ENCODE measurements at regions not wholly inside any gene's neighbourhood (a gene's known extent, or its start where the extent isn't known, plus 50 kb on each side); places are given as distances from the start of the nearest gene placed in this dataset.

DNA sequence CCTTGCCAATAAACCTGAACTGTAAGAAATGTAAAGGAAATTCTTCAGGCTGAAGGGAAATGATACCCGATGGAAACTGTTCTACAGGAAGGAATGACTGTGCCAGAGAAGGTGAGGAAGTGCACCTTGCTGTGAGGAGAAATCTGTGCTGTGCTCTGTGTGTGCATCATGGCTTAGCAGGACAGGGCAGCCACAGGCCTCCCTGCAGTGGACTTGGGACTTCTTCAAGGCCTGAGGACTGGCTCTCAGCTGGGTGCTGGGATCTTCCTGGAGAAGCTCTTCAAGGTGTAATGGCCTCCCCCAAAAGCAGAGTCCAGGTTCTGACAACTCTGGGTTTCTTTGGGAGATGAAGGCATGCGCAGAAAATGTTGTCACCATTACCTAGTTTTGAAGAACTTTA is 145.1 kb downstream of the UQCRFS1 start:
- Histone ChIP-seq H3K9ac (ENCODE audit: low read depth in 1 of 3, low read length in 3 of 3) (no peak overlapping the region), H3K4me3 (ENCODE audit: low read length in 3 of 3) (no peak overlapping the region), H3K9me3 (ENCODE audit: control insufficient read depth in 3 of 3, low read length in 3 of 3) (no peaks in the 10 kb centered on the region), H3K27ac (ENCODE audit: low read depth, low read length) (no peak overlapping the region), H3K36me3 (ENCODE audit: control insufficient read depth in 3 of 3, insufficient read depth in 3 of 3, low read length in 3 of 3) (no peaks in the 10 kb centered on the region), H3K4me1 (ENCODE audit: control insufficient read depth in 3 of 3, insufficient read depth in 3 of 3, low read length in 3 of 3) (no peaks in the 10 kb centered on the region), H3K27me3 (ENCODE audit: control insufficient read depth in 3 of 3, insufficient read depth in 3 of 3, low read length in 3 of 3) (peaks cover 0 to 7% (median 0%) of the 10 kb centered on the region in 3 donors)

DNA sequence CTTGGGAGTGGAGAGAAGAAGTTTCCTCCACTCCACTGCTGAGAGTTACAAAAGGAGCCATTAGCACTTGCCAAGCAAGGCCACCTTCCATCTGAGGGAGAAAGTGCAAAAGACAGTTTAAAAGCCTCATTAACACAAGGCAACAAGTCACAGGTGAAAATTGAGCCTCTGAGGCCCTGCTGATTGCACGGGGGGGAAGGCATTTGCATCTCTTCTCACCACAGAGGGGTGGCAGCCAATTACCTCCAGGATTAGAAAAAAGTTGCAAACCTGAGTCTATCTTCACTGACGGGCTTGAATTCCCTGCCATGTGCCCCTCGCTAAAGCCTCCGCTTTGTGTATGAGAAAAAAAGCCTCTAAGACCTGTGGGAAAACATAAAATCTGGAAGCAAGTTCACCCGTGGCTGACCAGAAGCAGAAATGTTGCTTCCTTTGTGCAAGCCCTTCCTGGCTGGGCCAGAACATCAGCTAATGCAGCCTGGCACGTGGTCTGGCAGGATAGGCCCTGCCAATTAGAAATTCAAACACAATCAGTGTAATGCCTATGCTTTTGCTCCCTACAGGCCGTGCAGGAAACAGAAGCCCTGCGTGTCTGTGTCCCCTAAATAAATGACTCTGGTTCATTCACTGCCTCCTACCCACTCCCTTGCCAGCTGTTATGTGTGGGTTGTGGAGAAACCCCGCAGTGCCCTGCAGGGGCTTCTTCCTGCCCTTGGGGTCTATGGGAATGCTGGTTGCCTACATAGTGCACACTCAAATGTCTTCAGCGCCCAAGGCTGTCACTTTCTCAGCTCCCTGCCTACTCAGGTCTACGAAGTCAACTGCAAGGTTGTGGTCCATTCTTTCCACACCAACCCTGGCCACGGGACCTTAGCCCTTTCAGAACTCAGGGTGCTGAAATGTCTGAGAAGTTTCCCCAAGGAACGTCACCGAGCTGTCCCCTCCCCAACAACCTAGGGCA is 150.2 kb downstream of the UQCRFS1 start:
- H3K27me3 ChIP-seq (ENCODE audit: control insufficient read depth in 3 of 3, insufficient read depth in 3 of 3, low read length in 3 of 3), result peaks cover 0 to 8% (median 7%) of the 10 kb centered on the region in 3 donors
- H3K27ac ChIP-seq (ENCODE audit: low read depth, low read length), result no peak overlapping the region
- no peaks in the 10 kb centered on the region for H3K4me1 ChIP-seq (ENCODE audit: control insufficient read depth in 3 of 3, insufficient read depth in 3 of 3, low read length in 3 of 3)
- H3K36me3 ChIP-seq (ENCODE audit: control insufficient read depth in 3 of 3, insufficient read depth in 3 of 3, low read length in 3 of 3), result no peaks in the 10 kb centered on the region
- no peak overlapping the region for H3K4me3 ChIP-seq (ENCODE audit: low read length in 3 of 3)
- H3K9me3 ChIP-seq (ENCODE audit: control insufficient read depth in 3 of 3, low read length in 3 of 3), result no peaks in the 10 kb centered on the region
- no peak overlapping the region for H3K9ac ChIP-seq (ENCODE audit: low read depth in 1 of 3, low read length in 3 of 3)

DNA sequence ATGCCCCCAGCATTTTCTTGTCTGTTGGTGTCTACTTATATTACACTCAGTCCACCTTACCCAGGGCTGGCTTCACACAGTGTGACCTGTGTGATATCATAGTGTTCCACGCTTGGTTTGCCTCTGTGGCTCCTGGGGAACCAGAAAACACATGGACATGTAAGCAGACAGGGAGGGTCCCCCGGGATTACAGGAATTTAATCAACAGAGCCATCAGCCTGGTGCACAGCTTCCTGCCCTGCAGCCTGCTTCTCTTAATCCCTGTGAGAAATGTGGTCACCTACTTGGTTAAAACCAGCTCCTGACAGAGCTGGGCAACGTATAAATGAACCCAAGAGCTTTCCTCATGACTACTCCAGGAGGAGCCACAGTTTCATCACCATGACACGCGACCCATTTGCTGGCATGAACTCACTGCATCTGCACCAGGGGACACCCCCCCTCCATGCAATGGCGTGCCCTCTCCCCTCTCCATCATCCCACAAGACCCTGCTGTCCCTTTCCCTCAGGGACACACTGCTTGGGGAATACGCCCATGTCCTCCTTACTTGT is 152.1 kb downstream of the UQCRFS1 start:
- H3K36me3 ChIP-seq (ENCODE audit: control insufficient read depth in 3 of 3, insufficient read depth in 3 of 3, low read length in 3 of 3), result no peaks in the 10 kb centered on the region
- H3K4me1 ChIP-seq (ENCODE audit: control insufficient read depth in 3 of 3, insufficient read depth in 3 of 3, low read length in 3 of 3), result no peaks in the 10 kb centered on the region
- no peak overlapping the region for H3K9ac ChIP-seq (ENCODE audit: low read depth in 1 of 3, low read length in 3 of 3)
- H3K9me3 ChIP-seq (ENCODE audit: control insufficient read depth in 3 of 3, low read length in 3 of 3), result no peaks in the 10 kb centered on the region
- H3K4me3 ChIP-seq (ENCODE audit: low read length in 3 of 3), result no peak overlapping the region
- peaks cover 0 to 8% (median 7%) of the 10 kb centered on the region in 3 donors for H3K27me3 ChIP-seq (ENCODE audit: control insufficient read depth in 3 of 3, insufficient read depth in 3 of 3, low read length in 3 of 3)
- no peak overlapping the region for H3K27ac ChIP-seq (ENCODE audit: low read depth, low read length)

DNA sequence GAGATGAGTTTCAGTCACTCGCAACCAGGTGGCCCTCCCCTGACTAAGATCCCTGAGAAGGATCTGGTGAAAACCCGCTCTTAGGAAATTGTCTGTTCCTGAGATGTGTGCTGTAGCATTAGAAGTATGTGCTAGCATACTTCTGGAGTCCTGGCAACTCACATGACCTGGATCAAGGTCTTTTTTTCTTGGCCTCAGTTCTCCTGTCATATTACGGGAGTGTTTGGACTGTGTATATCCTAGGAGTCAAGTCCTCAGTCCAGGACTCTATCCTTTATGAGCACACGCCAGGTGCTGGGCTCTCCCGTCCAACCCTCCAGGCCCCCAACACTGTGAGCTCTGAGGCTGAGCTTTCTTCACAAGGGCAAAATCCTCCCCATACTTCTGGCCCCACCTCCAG is 156.4 kb downstream of the UQCRFS1 start:
- Histone ChIP-seq H3K27ac (ENCODE audit: low read depth, low read length) (no peak overlapping the region), H3K36me3 (ENCODE audit: control insufficient read depth in 3 of 3, insufficient read depth in 3 of 3, low read length in 3 of 3) (no peaks in the 10 kb centered on the region), H3K9me3 (ENCODE audit: control insufficient read depth in 3 of 3, low read length in 3 of 3) (no peaks in the 10 kb centered on the region), H3K4me3 (ENCODE audit: low read length in 3 of 3) (no peak overlapping the region), H3K9ac (ENCODE audit: low read depth in 1 of 3, low read length in 3 of 3) (no peak overlapping the region), H3K4me1 (ENCODE audit: control insufficient read depth in 3 of 3, insufficient read depth in 3 of 3, low read length in 3 of 3) (no peaks in the 10 kb centered on the region), H3K27me3 (ENCODE audit: control insufficient read depth in 3 of 3, insufficient read depth in 3 of 3, low read length in 3 of 3) (peaks cover 0 to 8% (median 0%) of the 10 kb centered on the region in 3 donors)

DNA sequence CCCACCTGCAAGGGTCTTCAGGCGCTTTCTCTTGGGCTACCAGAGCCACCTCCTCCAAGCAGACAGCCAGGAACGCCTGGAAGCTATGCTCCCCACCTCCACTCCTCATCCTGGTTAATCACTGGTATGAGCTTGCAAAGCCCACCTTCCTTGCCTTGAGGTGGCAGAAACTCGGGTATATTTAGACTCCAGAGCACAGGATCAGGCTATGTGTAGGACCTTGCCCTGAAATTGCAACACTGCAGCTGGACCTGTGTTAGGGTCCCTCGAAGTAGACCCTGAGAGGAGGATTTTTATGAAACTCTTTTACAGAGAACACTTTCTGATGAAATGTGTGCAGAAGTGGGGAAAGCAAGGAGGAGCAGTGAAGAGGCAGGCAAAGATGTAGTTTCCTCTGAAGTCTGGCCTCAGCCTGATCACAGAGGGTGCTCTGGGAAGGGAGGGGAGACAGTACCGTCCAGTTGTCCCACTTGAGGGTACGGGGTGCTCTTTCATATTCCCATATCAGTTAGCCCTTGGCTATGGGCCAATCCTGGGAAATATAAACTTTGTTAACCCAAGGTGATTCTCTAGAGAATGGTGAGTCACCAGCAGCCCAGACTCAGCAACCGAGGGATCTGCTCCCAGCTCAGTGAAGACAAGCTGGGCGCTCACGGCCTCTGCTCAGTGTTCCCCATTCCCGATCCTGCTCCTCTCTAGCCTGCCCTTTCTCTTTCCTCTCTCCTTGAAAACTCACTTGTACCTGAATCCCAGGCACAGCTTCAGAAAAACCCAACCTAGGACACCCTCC is 157.9 kb downstream of the UQCRFS1 start:
- no peak overlapping the region for H3K4me3 ChIP-seq (ENCODE audit: low read length in 3 of 3)
- peaks cover 0 to 5% (median 2%) of the 10 kb centered on the region in 3 donors for H3K27me3 ChIP-seq (ENCODE audit: control insufficient read depth in 3 of 3, insufficient read depth in 3 of 3, low read length in 3 of 3)
- H3K36me3 ChIP-seq (ENCODE audit: control insufficient read depth in 3 of 3, insufficient read depth in 3 of 3, low read length in 3 of 3), result no peaks in the 10 kb centered on the region
- no peaks in the 10 kb centered on the region for H3K9me3 ChIP-seq (ENCODE audit: control insufficient read depth in 3 of 3, low read length in 3 of 3)
- no peaks in the 10 kb centered on the region for H3K4me1 ChIP-seq (ENCODE audit: control insufficient read depth in 3 of 3, insufficient read depth in 3 of 3, low read length in 3 of 3)
- no peak overlapping the region for H3K27ac ChIP-seq (ENCODE audit: low read depth, low read length)
- no peak overlapping the region for H3K9ac ChIP-seq (ENCODE audit: low read depth in 1 of 3, low read length in 3 of 3)

DNA sequence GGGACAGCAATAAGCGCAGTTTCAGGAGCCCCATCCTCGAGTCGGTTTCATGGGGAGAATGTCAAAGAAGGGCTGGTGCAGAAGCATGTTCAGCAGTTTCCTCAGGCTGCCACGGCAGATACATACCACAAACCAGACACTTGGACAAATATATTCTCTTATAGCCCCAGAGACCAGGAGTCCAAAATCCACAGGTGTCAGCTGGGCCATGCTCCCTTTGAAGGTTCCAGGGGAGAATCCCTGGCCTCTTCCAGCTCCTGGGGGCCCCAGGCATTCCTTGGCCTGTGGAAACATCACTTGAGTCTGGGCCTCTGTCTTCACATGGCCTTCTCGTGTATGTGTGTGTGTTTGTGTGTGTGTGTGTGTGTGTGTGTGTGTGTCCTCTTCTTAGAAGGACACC is 164.1 kb downstream of the UQCRFS1 start:
- Histone ChIP-seq H3K4me3 (ENCODE audit: low read length in 3 of 3) (no peak overlapping the region), H3K36me3 (ENCODE audit: control insufficient read depth in 3 of 3, insufficient read depth in 3 of 3, low read length in 3 of 3) (no peaks in the 10 kb centered on the region), H3K9ac (ENCODE audit: low read depth in 1 of 3, low read length in 3 of 3) (no peak overlapping the region), H3K9me3 (ENCODE audit: control insufficient read depth in 3 of 3, low read length in 3 of 3) (no peaks in the 10 kb centered on the region), H3K27me3 (ENCODE audit: control insufficient read depth in 3 of 3, insufficient read depth in 3 of 3, low read length in 3 of 3) (peaks cover 0 to 2% (median 0%) of the 10 kb centered on the region in 3 donors), H3K27ac (ENCODE audit: low read depth, low read length) (no peak overlapping the region), H3K4me1 (ENCODE audit: control insufficient read depth in 3 of 3, insufficient read depth in 3 of 3, low read length in 3 of 3) (no peaks in the 10 kb centered on the region)

DNA sequence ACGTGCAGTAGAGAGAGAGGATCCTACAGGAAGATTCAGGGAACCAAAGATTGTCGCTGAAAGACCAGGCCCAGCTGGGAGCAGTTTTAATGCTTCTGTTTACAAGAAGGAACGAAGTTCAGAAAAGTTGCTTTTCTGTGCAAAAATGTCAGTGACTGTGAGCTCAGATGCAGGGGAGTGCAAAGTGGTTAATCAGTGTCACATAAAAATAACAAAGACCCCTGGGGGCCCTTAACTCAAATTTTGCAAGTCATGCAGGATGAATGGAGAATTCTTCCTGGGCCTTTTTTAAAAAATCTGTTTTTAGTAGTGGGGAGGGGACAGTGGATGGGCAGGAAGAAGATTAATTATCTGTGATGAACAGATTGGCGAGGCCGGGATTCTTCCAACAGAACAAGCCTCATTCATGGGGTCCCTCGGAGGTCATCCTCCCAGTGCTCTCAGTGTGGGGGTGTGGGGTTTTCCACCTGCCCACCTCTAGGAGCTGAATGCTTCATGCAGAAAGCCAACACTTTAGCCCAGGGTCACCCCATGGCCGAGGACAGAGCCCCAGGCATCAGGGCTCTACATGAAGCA is 167.2 kb downstream of the UQCRFS1 start:
- Histone ChIP-seq H3K36me3 (ENCODE audit: control insufficient read depth in 3 of 3, insufficient read depth in 3 of 3, low read length in 3 of 3) (no peaks in the 10 kb centered on the region), H3K4me1 (ENCODE audit: control insufficient read depth in 3 of 3, insufficient read depth in 3 of 3, low read length in 3 of 3) (no peaks in the 10 kb centered on the region), H3K4me3 (ENCODE audit: low read length in 3 of 3) (no peak overlapping the region), H3K9ac (ENCODE audit: low read depth in 1 of 3, low read length in 3 of 3) (no peak overlapping the region), H3K27me3 (ENCODE audit: control insufficient read depth in 3 of 3, insufficient read depth in 3 of 3, low read length in 3 of 3) (peaks cover 0 to 5% (median 4%) of the 10 kb centered on the region in 3 donors), H3K9me3 (ENCODE audit: control insufficient read depth in 3 of 3, low read length in 3 of 3) (no peaks in the 10 kb centered on the region), H3K27ac (ENCODE audit: low read depth, low read length) (no peak overlapping the region)

DNA sequence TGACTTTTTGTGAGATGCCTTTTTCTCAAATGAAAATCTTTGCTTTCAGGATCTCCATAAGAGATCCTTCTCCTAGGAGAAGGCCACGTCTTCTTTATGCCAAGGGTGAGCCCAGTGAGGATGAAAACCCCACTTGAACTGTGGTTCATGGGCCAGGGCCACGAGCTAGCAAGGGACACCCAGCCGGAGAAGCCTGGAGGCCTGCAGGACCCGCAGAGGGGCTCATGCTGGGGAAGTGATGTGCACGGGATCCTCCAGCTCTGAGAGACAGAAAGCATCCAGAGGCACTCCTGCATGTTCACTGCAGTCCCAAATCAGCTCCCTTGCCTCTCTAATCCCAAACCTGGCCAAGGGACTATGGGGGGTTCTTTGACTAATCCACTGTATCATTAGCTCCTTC is 168.9 kb downstream of the UQCRFS1 start:
- Histone ChIP-seq H3K4me1 (ENCODE audit: control insufficient read depth in 3 of 3, insufficient read depth in 3 of 3, low read length in 3 of 3) (peaks cover 0 to 4% (median 0%) of the 10 kb centered on the region in 3 donors), H3K27me3 (ENCODE audit: control insufficient read depth in 3 of 3, insufficient read depth in 3 of 3, low read length in 3 of 3) (peaks cover 0 to 4% (median 4%) of the 10 kb centered on the region in 3 donors), H3K4me3 (ENCODE audit: low read length in 3 of 3) (no peak overlapping the region)

DNA sequence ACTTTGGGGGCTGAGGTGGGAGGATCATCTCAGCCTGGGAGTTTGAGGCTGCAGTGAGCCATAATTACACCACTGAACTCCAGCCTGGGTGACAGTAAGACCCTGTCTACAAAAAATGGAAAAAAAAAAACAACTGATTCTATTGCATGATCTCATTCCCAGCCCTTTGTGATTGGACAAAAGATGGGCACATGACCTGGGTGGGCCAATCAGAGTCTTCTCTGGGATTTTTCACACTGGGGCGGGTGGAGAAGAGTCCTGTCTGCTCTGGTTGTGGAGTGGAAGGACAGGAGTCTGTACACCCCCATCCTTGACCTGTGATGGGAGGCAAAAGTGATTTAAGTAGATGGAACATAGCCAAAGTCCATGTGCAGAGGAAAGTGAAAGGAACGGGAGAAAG is 170.5 kb downstream of the UQCRFS1 start:
- Histone ChIP-seq H3K9me3 (ENCODE audit: control insufficient read depth in 3 of 3, low read length in 3 of 3) (no peaks in the 10 kb centered on the region), H3K27me3 (ENCODE audit: control insufficient read depth in 3 of 3, insufficient read depth in 3 of 3, low read length in 3 of 3) (peaks cover 0 to 4% (median 4%) of the 10 kb centered on the region in 3 donors), H3K4me3 (ENCODE audit: low read length in 3 of 3) (no peak overlapping the region), H3K27ac (ENCODE audit: low read depth, low read length) (no peak overlapping the region), H3K36me3 (ENCODE audit: control insufficient read depth in 3 of 3, insufficient read depth in 3 of 3, low read length in 3 of 3) (no peaks in the 10 kb centered on the region), H3K4me1 (ENCODE audit: control insufficient read depth in 3 of 3, insufficient read depth in 3 of 3, low read length in 3 of 3) (peaks cover 0 to 4% (median 0%) of the 10 kb centered on the region in 3 donors), H3K9ac (ENCODE audit: low read depth in 1 of 3, low read length in 3 of 3) (no peak overlapping the region)

More for the DNA sequence above, 168.9 kb downstream of the UQCRFS1 start:
- H3K9me3 ChIP-seq (ENCODE audit: control insufficient read depth in 3 of 3, low read length in 3 of 3), result no peaks in the 10 kb centered on the region
- H3K9ac ChIP-seq (ENCODE audit: low read depth in 1 of 3, low read length in 3 of 3), result no peak overlapping the region
- no peak overlapping the region for H3K27ac ChIP-seq (ENCODE audit: low read depth, low read length)
- H3K36me3 ChIP-seq (ENCODE audit: control insufficient read depth in 3 of 3, insufficient read depth in 3 of 3, low read length in 3 of 3), result no peaks in the 10 kb centered on the region
